ENCODE measurements at regions not wholly inside any gene's neighbourhood (a gene's known extent, or its start where the extent isn't known, plus 50 kb on each side); places are given as distances from the start of the nearest gene placed in this dataset.

DNA sequence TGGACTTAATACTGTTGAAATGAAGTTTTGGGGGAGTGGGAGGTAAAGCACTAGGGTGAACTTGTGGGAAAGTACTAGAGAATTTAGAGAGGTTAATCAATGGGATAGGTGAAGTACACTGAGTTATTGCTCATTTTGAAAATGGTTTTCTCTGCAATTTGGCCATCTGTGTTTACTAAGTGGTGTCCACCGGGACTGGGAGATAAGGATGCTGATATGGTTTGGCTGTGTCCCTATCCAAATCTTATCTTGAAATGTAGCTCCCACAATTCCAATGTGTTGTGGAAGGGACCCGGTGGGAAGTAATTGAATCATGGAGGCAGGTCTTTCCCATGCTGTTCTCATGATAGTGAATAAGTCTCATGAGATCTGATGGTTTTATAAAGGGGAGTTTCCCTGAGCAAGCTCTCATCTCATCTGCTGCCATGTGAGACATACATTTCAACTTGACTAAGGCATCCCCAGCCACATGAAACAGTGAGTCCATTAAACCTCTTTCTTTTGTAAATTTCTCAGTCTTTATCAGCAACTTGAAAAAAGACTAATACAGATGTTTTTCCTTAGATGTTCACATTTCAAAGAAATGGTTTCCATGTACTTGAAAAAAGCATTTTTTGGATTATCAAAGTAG lies 1569.4 kb upstream of the PRR20A start:
- Histone ChIP-seq H2BK5ac (ENCODE audit: low read depth, low read length) (no peak overlapping the region), H3K27me3 (replicated peaks in 1 of 4; ENCODE audit: control insufficient read depth in 3 of 4, extremely low read depth in 1 of 4, insufficient read depth in 3 of 4, low read length in 3 of 4) (no peaks in the 10 kb centered on the region), H4K8ac (ENCODE audit: extremely low read depth, insufficient read depth, low read length) (no peak overlapping the region), H2BK120ac (replicated peaks; ENCODE audit: low read depth, low read length) (no peak overlapping the region), H3K9ac (replicated peaks in 1 of 4; ENCODE audit: extremely low read depth in 1 of 4, low read depth in 3 of 4, low read length in 3 of 4) (no peak overlapping the region), H2AK5ac (ENCODE audit: low read depth, low read length) (no peak overlapping the region), H2BK12ac (ENCODE audit: low read depth, low read length) (no peak overlapping the region), H3K79me2 (ENCODE audit: control insufficient read depth in 1 of 2, insufficient read depth in 2 of 2, low read length in 2 of 2) (peaks cover 0 to 27% of the 10 kb centered on the region in 2 experiments; a peak in 2 of 4 replicates), H3K4me2 (ENCODE audit: insufficient read depth in 1 of 2, low read depth in 2 of 2, low read length in 2 of 2) (no peak overlapping the region), H3K36me3 (ENCODE audit: control insufficient read depth in 2 of 4, insufficient read depth in 4 of 4, low read length in 3 of 4) (peaks cover 0 to 42% (median 10%) of the 10 kb centered on the region in 4 experiments; a peak in 6 of 8 replicates), H2AFZ (ENCODE audit: low read length) (no peak overlapping the region), H3K4me1 (replicated peaks in 1 of 4; ENCODE audit: control insufficient read depth in 3 of 4, insufficient read depth in 4 of 4, low read length in 3 of 4) (peaks cover 0 to 7% (median 3%) of the 10 kb centered on the region in 4 experiments; a peak in 3 of 7 replicates), H3K56ac (replicated peaks; ENCODE audit: insufficient read length, low read depth, low read length) (no peak overlapping the region), H3K9me3 (ENCODE audit: insufficient read depth in 2 of 2, low read depth in 1 of 2, low read length in 1 of 2) (no peaks in the 10 kb centered on the region), H2BK20ac (ENCODE audit: low read length) (no peak overlapping the region), H3K79me1 (ENCODE audit: low read depth, low read length) (no peaks in the 10 kb centered on the region), H4K20me1 (replicated peaks in 1 of 2; ENCODE audit: control insufficient read depth in 1 of 2, insufficient read depth in 2 of 2, low read length in 2 of 2) (peaks cover 3 to 6% of the 10 kb centered on the region in 2 experiments), H3K14ac (ENCODE audit: insufficient read length) (no peak overlapping the region), H3K27ac (ENCODE audit: low read depth, low read length) (no peak overlapping the region), H4K91ac (replicated peaks; ENCODE audit: insufficient read length, low read length) (no peak overlapping the region), H3K4ac (replicated peaks; ENCODE audit: insufficient read length, low read depth, low read length) (no peak overlapping the region), H4K5ac (ENCODE audit: insufficient read length, low read depth, low read length) (no peak overlapping the region), H3K23ac (ENCODE audit: insufficient read length) (no peak overlapping the region), H3K4me3 (ENCODE audit: extremely low read depth in 1 of 4, insufficient read depth in 2 of 4, low read depth in 3 of 4, low read length in 4 of 4) (no peak overlapping the region), H2BK15ac (ENCODE audit: low read length) (no peak overlapping the region), H3K23me2 (ENCODE audit: low read depth, low read length) (0 out of 2 replicates have a peak, but pooled peaks cover under 1% of the 10 kb centered on the region), H3K18ac (ENCODE audit: extremely low read depth, low read length) (no peak overlapping the region)
- DNase-seq (ENCODE audit: low read depth in 1 of 2, low spot score in 2 of 2) (no peak), FAIRE-seq (peak; percentile 36)
- POLR2A ChIA-PET (ENCODE audit: partially characterized antibody) = interaction anchor here (0.7 to 3.7 kb wide), 9 partner anchors 9 to 445 kb away, joined by 3 to 14 read pairs (median 4); no protein-coding TSS in a partner anchor
- 42% methylated on average over 2 of the region's 2 CpGs; no CpG with 5 or more reads in 1 of the 2 experiments for WGBS, 2 experiments (ENCODE audit: extremely low coverage in 1 of 2, insufficient coverage in 1 of 2, insufficient read length in 1 of 2, insufficient replicate concordance in 2 of 2, low coverage in 1 of 2, low lambda C conversion rate in 2 of 2, missing lambda C conversion rate in 1 of 2)
- CTCF ChIA-PET (ENCODE audit: partially characterized antibody) = no interaction called here
- TF ChIP-seq POU5F1 (IDR thresholded peaks at IDR 0.05; ENCODE audit: low read depth, low read length) = 0 out of 2 replicates have a peak, but pooled peaks have one; percentile 15
- TF ChIP-seq TAF7 (optimal IDR thresholded peaks at IDR 0.05; ENCODE audit: borderline replicate concordance, low read depth, low read length) = peak; percentile 42
- no peak for TF ChIP-seq CEBPB (IDR thresholded peaks at IDR 0.05; ENCODE audit: low read depth, low read length)
- TF ChIP-seq PHF8 (conservative IDR thresholded peaks at IDR 0.05; ENCODE audit: low read depth, low read length) = no peak
- TF ChIP-seq POLR2AphosphoS5 (IDR thresholded peaks at IDR 0.05; ENCODE audit: low read depth, low read length) = peak; percentile 98
- TF ChIP-seq, protein P1, sequence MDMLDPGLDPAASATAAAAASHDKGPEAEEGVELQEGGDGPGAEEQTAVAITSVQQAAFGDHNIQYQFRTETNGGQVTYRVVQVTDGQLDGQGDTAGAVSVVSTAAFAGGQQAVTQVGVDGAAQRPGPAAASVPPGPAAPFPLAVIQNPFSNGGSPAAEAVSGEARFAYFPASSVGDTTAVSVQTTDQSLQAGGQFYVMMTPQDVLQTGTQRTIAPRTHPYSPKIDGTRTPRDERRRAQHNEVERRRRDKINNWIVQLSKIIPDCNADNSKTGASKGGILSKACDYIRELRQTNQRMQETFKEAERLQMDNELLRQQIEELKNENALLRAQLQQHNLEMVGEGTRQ (IDR thresholded peaks at IDR 0.05; ENCODE audit: low read length) = peak; percentile 6; the same call in 1 of the 2 replicates
- TF ChIP-seq POLR2A (IDR thresholded peaks at IDR 0.05; ENCODE audit: control extremely low read depth in 1 of 2, low read depth in 2 of 2, low read length in 2 of 2) = peak; percentile 71 to 96
- TF ChIP-seq, protein P2, sequence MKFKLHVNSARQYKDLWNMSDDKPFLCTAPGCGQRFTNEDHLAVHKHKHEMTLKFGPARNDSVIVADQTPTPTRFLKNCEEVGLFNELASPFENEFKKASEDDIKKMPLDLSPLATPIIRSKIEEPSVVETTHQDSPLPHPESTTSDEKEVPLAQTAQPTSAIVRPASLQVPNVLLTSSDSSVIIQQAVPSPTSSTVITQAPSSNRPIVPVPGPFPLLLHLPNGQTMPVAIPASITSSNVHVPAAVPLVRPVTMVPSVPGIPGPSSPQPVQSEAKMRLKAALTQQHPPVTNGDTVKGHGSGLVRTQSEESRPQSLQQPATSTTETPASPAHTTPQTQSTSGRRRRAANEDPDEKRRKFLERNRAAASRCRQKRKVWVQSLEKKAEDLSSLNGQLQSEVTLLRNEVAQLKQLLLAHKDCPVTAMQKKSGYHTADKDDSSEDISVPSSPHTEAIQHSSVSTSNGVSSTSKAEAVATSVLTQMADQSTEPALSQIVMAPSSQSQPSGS (IDR thresholded peaks at IDR 0.05; ENCODE audit: low read length) = peak; percentile 75; the same call in 1 of the 2 replicates
- no peak for TF ChIP-seq JUND (IDR thresholded peaks at IDR 0.05; ENCODE audit: low read length)

All from H1 (cell line).